HG02759 (cell line): ENCODE measurements at regions not wholly inside any gene's neighbourhood (a gene's known extent, or its start where the extent isn't known, plus 50 kb on each side); places are given as distances from the start of the nearest gene placed in this dataset.
"Not testable (repeated sequence)": the region's sequence is repeated elsewhere in the genome, so short reads cannot be mapped to it uniquely, and the experiment has no call there.

Source experiments
- ATAC-seq: cut with Tn5 transposase; IDR thresholded peaks from one replicate; pipeline ENCODE4 v1.9.1; 2021; ENCODE audit warnings: mild to moderate bottlenecking, moderate library complexity; ENCODE audit not compliant: unreplicated experiment

- ATAC-seq = not testable (repeated sequence)
Observed at GRCh38 chr18:38153116-38153515, 587.5 kb upstream of the CELF4 start.

GRCh38 chr18:38116716-38117115, 551.1 kb upstream of the CELF4 start:
- ATAC-seq = no peak

- no peak for ATAC-seq
Observed at GRCh38 chr18:38115201-38115600, 549.6 kb upstream of the CELF4 start.

- ATAC-seq = no peak
Observed at GRCh38 chr18:38087538-38087937, 521.9 kb upstream of the CELF4 start.

GRCh38 chr18:38081516-38081915, 515.9 kb upstream of the CELF4 start:
- ATAC-seq = no peak

- no peak for ATAC-seq
Observed at GRCh38 chr18:38077229-38077628, 511.6 kb upstream of the CELF4 start.

GRCh38 chr18:38076346-38077070, 510.9 kb upstream of the CELF4 start:
- no peak for ATAC-seq

- no peak for ATAC-seq
Observed at GRCh38 chr18:38074298-38074876, 508.8 kb upstream of the CELF4 start.

- no peak for ATAC-seq
Observed at GRCh38 chr18:38067821-38068220, 502.2 kb upstream of the CELF4 start.

GRCh38 chr18:38067086-38067485, 501.5 kb upstream of the CELF4 start:
- no peak for ATAC-seq

GRCh38 chr18:38052879-38053590, 487.4 kb upstream of the CELF4 start:
- no peak for ATAC-seq

GRCh38 chr18:38047820-38048219, 482.2 kb upstream of the CELF4 start:
- ATAC-seq = no peak

GRCh38 chr18:38046651-38047050, 481.1 kb upstream of the CELF4 start:
- ATAC-seq = no peak

GRCh38 chr18:38045845-38046244, 480.2 kb upstream of the CELF4 start:
- no peak for ATAC-seq

GRCh38 chr18:38042211-38042890, 476.8 kb upstream of the CELF4 start:
- ATAC-seq = no peak

GRCh38 chr18:38038242-38038641, 472.6 kb upstream of the CELF4 start:
- no peak for ATAC-seq

GRCh38 chr18:38035193-38035592, 469.6 kb upstream of the CELF4 start:
- no peak for ATAC-seq

- ATAC-seq = no peak
Observed at GRCh38 chr18:38033282-38033681, 467.7 kb upstream of the CELF4 start.

GRCh38 chr18:38032516-38032915, 466.9 kb upstream of the CELF4 start:
- no peak for ATAC-seq

GRCh38 chr18:38028946-38029345, 463.3 kb upstream of the CELF4 start:
- no peak for ATAC-seq

GRCh38 chr18:38025433-38026038, 459.9 kb upstream of the CELF4 start:
- no peak for ATAC-seq
